ENCODE measurements at regions not wholly inside any gene's neighbourhood (a gene's known extent, or its start where the extent isn't known, plus 50 kb on each side); places are given as distances from the start of the nearest gene placed in this dataset.

GRCh38 chr4:19650903-19651864 lies 600.5 kb upstream of the SLIT2 start:
- Mint-ChIP-seq H3K27ac (no peak overlapping the region), H3K4me1 (ENCODE audit: low read depth in 2 of 2) (no peaks in the 10 kb centered on the region), H3K36me3 (ENCODE audit: insufficient read depth) (no peaks in the 10 kb centered on the region), H3K4me3 (no peak overlapping the region), H3K27me3 (no peaks in the 10 kb centered on the region), H3K9me3 (peaks cover 16 to 35% of the 10 kb centered on the region in 2 donors)
- no peak for DNase-seq
- no peak for ATAC-seq (replicated peaks)

GRCh38 chr4:19645589-19645988 lies 606.1 kb upstream of the SLIT2 start:
- Mint-ChIP-seq H3K4me1 (ENCODE audit: low read depth in 2 of 2) (no peaks in the 10 kb centered on the region), H3K9me3 (peaks cover 13 to 35% of the 10 kb centered on the region in 2 donors), H3K27ac (no peak overlapping the region), H3K4me3 (no peak overlapping the region), H3K36me3 (ENCODE audit: insufficient read depth) (no peaks in the 10 kb centered on the region), H3K27me3 (no peaks in the 10 kb centered on the region)
- DNase-seq (no peak), ATAC-seq (replicated peaks) (no peak)

DNA sequence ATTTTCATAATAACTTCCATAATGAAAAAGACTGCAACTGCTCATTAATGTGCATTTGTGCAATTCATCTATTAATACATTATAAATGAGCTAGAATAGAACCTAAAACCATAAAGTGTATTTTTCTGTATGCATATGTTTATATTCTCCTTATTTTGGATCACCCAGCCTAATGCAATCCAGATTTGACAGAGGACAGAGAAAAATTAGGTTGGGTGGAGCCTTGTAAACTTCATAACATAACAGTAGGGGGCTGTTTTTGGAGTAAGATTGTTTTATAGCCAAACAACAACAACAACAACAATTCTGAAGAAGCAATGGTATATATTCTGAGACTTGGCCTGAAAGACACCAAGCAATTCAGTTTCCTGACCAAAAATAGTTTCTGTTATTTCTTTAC lies 615.3 kb upstream of the SLIT2 start:
- Mint-ChIP-seq H3K27ac (no peak overlapping the region), H3K36me3 (ENCODE audit: insufficient read depth) (no peaks in the 10 kb centered on the region), H3K9me3 (no peaks in the 10 kb centered on the region), H3K4me3 (no peak overlapping the region), H3K27me3 (no peaks in the 10 kb centered on the region), H3K4me1 (ENCODE audit: low read depth in 2 of 2) (no peaks in the 10 kb centered on the region)
- DNase-seq (no peak), ATAC-seq (replicated peaks) (no peak)

- DNase-seq, result no peak
- Mint-ChIP-seq H3K4me1 (ENCODE audit: low read depth in 2 of 2) (no peaks in the 10 kb centered on the region), H3K27ac (no peak overlapping the region), H3K4me3 (no peak overlapping the region), H3K36me3 (ENCODE audit: insufficient read depth) (no peaks in the 10 kb centered on the region), H3K27me3 (no peaks in the 10 kb centered on the region), H3K9me3 (peaks cover 0 to 3% of the 10 kb centered on the region in 2 donors)
- no peak for ATAC-seq (replicated peaks)
These were observed 619.9 kb upstream of the SLIT2 start for GRCh38 chr4:19631814-19632213.

DNA sequence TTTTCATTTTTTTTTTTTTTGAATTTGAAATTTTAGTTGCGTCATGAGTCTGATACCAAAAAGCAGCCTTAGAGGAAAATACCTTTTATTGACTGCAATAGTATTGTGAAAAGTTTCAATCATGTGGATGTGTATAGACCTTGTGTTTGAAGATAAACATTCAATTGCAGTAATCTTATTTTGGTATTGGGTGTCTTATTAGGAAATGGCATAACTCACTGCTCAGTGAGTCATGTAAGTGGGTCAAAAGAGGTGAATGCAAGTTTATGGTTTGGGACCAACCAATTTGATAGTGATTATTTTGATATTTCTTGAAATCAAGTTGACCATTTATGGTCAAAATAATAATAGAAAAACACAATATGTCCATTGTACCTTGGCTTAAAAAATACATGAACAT lies 627.8 kb upstream of the SLIT2 start:
- H3K27me3 Mint-ChIP-seq, result no peaks in the 10 kb centered on the region
- no peaks in the 10 kb centered on the region for H3K4me1 Mint-ChIP-seq (ENCODE audit: low read depth in 2 of 2)
- DNase-seq (no peak), ATAC-seq (replicated peaks) (no peak)
- H3K27ac Mint-ChIP-seq, result no peak overlapping the region
- H3K4me3 Mint-ChIP-seq, result no peak overlapping the region
- H3K9me3 Mint-ChIP-seq, result peaks cover 12 to 16% of the 10 kb centered on the region in 2 donors
- no peaks in the 10 kb centered on the region for H3K36me3 Mint-ChIP-seq (ENCODE audit: insufficient read depth)

DNA sequence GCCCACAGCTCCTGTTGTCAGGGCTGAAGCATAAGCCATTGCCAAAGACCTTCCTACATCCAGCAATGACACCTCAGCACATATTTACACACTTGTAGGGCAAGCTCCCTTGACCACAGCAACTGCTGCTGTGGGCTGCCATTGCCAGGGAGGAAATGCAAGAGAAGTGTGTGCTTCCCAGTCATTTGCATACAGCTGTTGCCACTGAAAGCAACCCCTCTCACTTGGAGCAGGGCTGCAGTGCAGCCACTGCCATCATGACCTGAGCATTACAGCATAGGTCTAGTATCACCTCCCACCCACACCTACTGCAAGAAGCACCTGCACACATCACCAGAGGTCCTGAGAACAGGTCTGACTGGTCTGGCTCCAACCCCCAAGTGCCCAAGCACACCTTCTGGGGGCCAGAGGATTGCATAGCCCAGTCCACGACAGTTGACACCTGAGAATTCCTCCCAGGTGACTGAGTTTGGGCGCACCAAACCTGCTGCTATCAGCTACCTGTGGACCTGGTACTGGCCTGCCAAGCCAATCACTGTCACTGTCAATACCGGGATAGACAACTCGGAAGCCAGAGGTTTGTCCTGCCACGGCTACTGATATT lies 636.5 kb upstream of the SLIT2 start:
- H3K36me3 Mint-ChIP-seq (ENCODE audit: insufficient read depth), result no peaks in the 10 kb centered on the region
- no peaks in the 10 kb centered on the region for H3K27me3 Mint-ChIP-seq
- ATAC-seq (replicated peaks) (no peak), DNase-seq (no peak)
- H3K9me3 Mint-ChIP-seq, result peaks cover 0 to 14% of the 10 kb centered on the region in 2 donors
- H3K4me3 Mint-ChIP-seq, result no peak overlapping the region
- no peaks in the 10 kb centered on the region for H3K4me1 Mint-ChIP-seq (ENCODE audit: low read depth in 2 of 2)
- H3K27ac Mint-ChIP-seq, result no peak overlapping the region

DNA sequence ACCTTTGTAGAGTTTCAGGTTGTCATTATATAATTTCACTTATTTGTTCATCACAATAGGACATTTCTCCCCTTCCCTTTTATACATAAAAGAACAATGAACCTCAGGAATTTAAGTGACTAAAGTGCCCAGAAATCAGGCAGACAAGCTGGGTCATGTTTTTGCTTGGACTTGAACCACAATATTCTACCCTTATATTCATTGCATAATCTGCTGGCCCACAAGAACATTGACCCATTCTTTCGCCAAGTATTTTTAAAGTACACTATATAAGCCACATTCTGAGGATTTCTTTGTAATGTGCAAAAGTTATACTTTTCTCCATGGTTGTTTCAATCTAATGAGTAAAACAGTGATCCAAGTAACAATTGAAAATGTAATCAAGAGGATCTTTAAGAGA lies 637.5 kb upstream of the SLIT2 start:
- ATAC-seq (replicated peaks) (no peak), DNase-seq (no peak)
- no peaks in the 10 kb centered on the region for H3K4me1 Mint-ChIP-seq (ENCODE audit: low read depth in 2 of 2)
- no peaks in the 10 kb centered on the region for H3K27me3 Mint-ChIP-seq
- no peaks in the 10 kb centered on the region for H3K36me3 Mint-ChIP-seq (ENCODE audit: insufficient read depth)
- no peak overlapping the region for H3K4me3 Mint-ChIP-seq
- no peak overlapping the region for H3K27ac Mint-ChIP-seq
- H3K9me3 Mint-ChIP-seq, result peaks cover 0 to 16% of the 10 kb centered on the region in 2 donors

DNA sequence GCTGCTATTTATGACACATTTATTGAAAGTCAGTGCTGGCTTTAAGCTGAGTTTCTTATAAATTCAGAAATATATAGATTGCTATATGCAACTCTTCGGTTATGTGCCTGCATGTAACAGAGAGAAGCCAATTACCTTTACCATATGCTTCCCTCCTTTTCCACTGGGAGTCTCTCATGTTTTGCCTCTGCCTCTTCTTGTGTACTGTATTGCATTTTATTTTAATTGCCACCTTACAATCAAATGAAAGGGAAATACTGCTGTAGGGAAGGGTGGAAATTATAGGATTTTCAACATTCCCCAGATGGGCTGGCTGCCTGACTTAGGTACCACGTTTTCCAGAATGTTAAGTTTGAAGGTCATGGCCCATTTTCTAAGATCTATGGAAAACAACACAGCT lies 655.4 kb upstream of the SLIT2 start:
- ATAC-seq (replicated peaks), result no peak
- Mint-ChIP-seq H3K27me3 (no peaks in the 10 kb centered on the region), H3K36me3 (ENCODE audit: insufficient read depth) (no peaks in the 10 kb centered on the region), H3K27ac (no peak overlapping the region), H3K4me3 (no peak overlapping the region), H3K9me3 (peaks cover 11 to 18% of the 10 kb centered on the region in 2 donors), H3K4me1 (ENCODE audit: low read depth in 2 of 2) (no peaks in the 10 kb centered on the region)
- no peak for DNase-seq

DNA sequence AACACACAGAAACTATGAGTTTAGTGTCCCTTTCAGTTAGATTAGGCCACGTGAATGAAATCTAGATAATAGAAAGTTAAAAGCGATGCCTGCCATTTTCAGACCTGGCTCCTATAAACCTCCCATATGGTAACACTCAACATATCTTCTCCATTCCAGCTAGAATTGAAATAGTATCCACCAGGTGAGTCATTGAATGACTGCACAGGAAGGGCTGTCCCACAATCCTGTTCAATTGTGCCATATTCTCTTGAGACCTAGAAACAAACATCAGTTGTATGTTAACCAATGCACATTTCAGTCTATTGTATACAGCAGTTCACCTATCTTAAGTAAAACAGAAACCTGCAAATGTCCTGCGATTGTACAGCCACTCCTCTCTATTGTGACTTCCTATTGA lies 659.3 kb upstream of the SLIT2 start:
- no peaks in the 10 kb centered on the region for H3K36me3 Mint-ChIP-seq (ENCODE audit: insufficient read depth)
- H3K27ac Mint-ChIP-seq, result no peak overlapping the region
- no peak overlapping the region for H3K4me3 Mint-ChIP-seq
- H3K4me1 Mint-ChIP-seq (ENCODE audit: low read depth in 2 of 2), result no peaks in the 10 kb centered on the region
- no peak for ATAC-seq (replicated peaks)
- peaks cover 13 to 20% of the 10 kb centered on the region in 2 donors for H3K9me3 Mint-ChIP-seq
- H3K27me3 Mint-ChIP-seq, result no peaks in the 10 kb centered on the region
- DNase-seq, result no peak

DNA sequence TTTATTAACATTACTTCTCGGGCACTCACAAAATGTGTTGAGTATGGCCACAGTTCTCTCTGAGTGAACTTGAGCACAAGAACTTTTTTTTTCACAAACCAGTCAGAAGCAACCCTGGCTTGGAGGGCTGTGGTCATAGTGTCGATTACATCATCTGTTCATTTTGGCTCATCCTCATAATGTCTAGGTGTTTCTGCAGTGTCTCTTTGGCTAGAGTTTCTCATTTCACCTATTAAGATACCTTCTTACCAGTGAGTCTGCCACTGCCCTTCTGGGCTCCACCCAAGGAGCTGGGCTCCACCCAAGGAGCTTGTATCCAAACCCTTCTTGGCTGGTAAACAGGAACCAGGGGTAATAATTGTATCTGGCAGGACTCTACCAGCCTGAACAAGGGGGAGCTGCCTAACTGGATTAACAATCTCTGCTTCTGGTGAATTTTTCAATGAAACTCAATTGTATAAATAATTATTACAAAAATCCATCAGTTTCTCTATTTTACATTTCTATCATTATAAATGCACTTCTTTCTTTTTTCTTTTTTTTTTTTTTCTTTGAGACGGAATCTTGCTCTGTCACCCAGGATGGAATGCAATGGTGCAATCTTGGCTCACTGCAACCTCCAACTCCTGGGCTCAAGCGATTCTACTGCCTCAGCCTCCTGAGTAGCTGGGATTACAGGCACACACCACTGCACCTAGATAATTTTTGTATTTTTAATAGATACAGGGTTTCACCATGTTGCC lies 667.7 kb upstream of the SLIT2 start:
- ATAC-seq (replicated peaks), result no peak
- H3K9me3 Mint-ChIP-seq, result peaks cover 0 to 5% of the 10 kb centered on the region in 2 donors
- H3K36me3 Mint-ChIP-seq (ENCODE audit: insufficient read depth), result no peaks in the 10 kb centered on the region
- no peak for DNase-seq
- H3K4me3 Mint-ChIP-seq, result no peak overlapping the region
- H3K27me3 Mint-ChIP-seq, result no peaks in the 10 kb centered on the region
- no peak overlapping the region for H3K27ac Mint-ChIP-seq
- no peaks in the 10 kb centered on the region for H3K4me1 Mint-ChIP-seq (ENCODE audit: low read depth in 2 of 2)

GRCh38 chr4:19580095-19580494 lies 671.6 kb upstream of the SLIT2 start:
- no peak for ATAC-seq (replicated peaks)
- H3K9me3 Mint-ChIP-seq, result peaks cover 2 to 6% of the 10 kb centered on the region in 2 donors
- DNase-seq, result no peak
- no peaks in the 10 kb centered on the region for H3K36me3 Mint-ChIP-seq (ENCODE audit: insufficient read depth)
- no peaks in the 10 kb centered on the region for H3K27me3 Mint-ChIP-seq
- no peak overlapping the region for H3K27ac Mint-ChIP-seq
- no peak overlapping the region for H3K4me3 Mint-ChIP-seq
- no peaks in the 10 kb centered on the region for H3K4me1 Mint-ChIP-seq (ENCODE audit: low read depth in 2 of 2)

DNA sequence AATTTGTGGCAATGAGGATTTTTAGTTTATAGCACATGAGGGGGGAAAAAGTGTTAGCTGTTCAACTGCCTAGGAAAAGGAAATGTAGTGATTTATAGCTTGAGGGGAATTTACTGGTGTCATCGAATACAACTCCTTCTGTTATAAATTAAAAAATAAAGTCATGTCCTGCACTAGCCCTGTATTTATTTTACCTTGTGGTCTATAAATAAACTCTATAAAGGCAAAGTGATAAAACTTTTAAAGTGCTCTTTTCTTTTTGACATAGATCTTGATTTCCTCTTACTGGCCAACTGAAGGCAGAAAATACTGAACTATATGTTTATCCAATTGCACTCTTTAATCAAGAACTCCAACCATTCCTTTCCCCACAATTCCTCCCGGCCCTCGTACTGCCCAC lies 672.1 kb upstream of the SLIT2 start:
- H3K27ac Mint-ChIP-seq, result no peak overlapping the region
- peaks cover 2 to 6% of the 10 kb centered on the region in 2 donors for H3K9me3 Mint-ChIP-seq
- no peaks in the 10 kb centered on the region for H3K4me1 Mint-ChIP-seq (ENCODE audit: low read depth in 2 of 2)
- no peaks in the 10 kb centered on the region for H3K36me3 Mint-ChIP-seq (ENCODE audit: insufficient read depth)
- no peak overlapping the region for H3K4me3 Mint-ChIP-seq
- H3K27me3 Mint-ChIP-seq, result no peaks in the 10 kb centered on the region
- DNase-seq (no peak), ATAC-seq (replicated peaks) (no peak)

DNA sequence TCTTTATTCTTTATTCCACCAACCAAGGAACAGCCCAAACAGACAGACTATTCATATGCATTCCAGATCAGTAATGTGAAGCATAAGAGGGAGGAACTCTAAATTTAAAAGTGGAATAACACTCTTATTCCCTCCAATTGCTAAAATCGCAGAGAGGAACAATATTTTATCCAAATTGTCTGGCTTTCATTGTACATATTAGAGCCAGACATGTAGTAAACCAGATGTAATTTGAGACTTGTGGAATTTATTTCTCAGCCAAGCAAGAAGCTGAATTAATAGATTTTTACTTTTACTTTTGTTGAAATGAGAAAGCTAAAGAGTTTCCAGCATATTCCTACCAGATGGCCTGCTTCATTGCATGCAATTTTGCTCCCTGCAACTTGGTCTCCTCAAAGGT lies 674.6 kb upstream of the SLIT2 start:
- no peak overlapping the region for H3K27ac Mint-ChIP-seq
- no peak for DNase-seq
- H3K4me1 Mint-ChIP-seq (ENCODE audit: low read depth in 2 of 2), result no peaks in the 10 kb centered on the region
- ATAC-seq (replicated peaks), result no peak
- H3K9me3 Mint-ChIP-seq, result peaks cover 4 to 6% of the 10 kb centered on the region in 2 donors
- no peak overlapping the region for H3K4me3 Mint-ChIP-seq
- H3K27me3 Mint-ChIP-seq, result no peaks in the 10 kb centered on the region
- no peaks in the 10 kb centered on the region for H3K36me3 Mint-ChIP-seq (ENCODE audit: insufficient read depth)

Data from effector memory CD8-positive, alpha-beta T cell (primary cell).